Endothelial cell of umbilical vein (primary cell): ENCODE measurements at regions not wholly inside any gene's neighbourhood (a gene's known extent, or its start where the extent isn't known, plus 50 kb on each side); places are given as distances from the start of the nearest gene placed in this dataset.

Source experiments
- BruUV-seq: library from RNA; stranded (reverse); fragments of 400-500 nt; replicated peaks from 2 replicates; lab custom pipeline; 2021; lab: Mats Ljungman, UMichigan
- CTCF ChIA-PET: fragments of 300-600, 350-600 bp; sonication (Branson Sonifier 250); formaldehyde crosslinking; loops from one replicate; lab custom pipeline; 2021; ENCODE audit warnings: antibody characterized with exemption, inconsistent platforms; lab: Charles Lee
- POLR2A ChIA-PET: fragments of 300-600, 350-600 bp; sonication (Branson Sonifier 250); formaldehyde crosslinking; loops from one replicate; lab custom pipeline; 2021; ENCODE audit warnings: antibody characterized with exemption, inconsistent platforms; lab: Charles Lee
- DNase-seq: peaks from one replicate; pipeline ENCODE4 v3.0.0-alpha.2; 2011; ENCODE audit warnings: low read depth, low spot score
- FAIRE-seq: peaks from 2 replicates; lab custom pipeline; 2011; peaks lifted over from hg19 to GRCh38; lab: Jason Lieb, UNC
- H2AFZ ChIP-seq: 2 replicates; pipeline ENCODE4 v1.6.0; 2012; ENCODE audit warnings: low read depth, low read length, control low read depth, inconsistent platforms
- H3K27ac ChIP-seq: 2 replicates; pipeline ENCODE4 v1.5.1; 2011; ENCODE audit warnings: low read depth, mild to moderate bottlenecking, control low read depth, low read length, moderate library complexity; ENCODE audit not compliant: insufficient read depth
- H3K27me3 ChIP-seq, 2 experiments: 2 replicates each; pipeline versions ENCODE4 v1.6.0 to v1.6.1; 2011; ENCODE audit warnings: low read length in 2 of 2, mixed read lengths in 1 of 2; ENCODE audit not compliant: control insufficient read depth in 2 of 2, insufficient read depth in 2 of 2
- H3K36me3 ChIP-seq, 2 experiments: 2 replicates in 1 of 2; 3 replicates in 1 of 2; pipeline ENCODE4 v1.5.1; 2011; ENCODE audit warnings: low read length in 2 of 2, mild to moderate bottlenecking in 1 of 2, moderate library complexity in 1 of 2; ENCODE audit not compliant: control insufficient read depth in 2 of 2, insufficient read depth in 2 of 2; ENCODE audit errors: extremely low read depth in 1 of 2
- H3K4me1 ChIP-seq: 3 replicates; pipeline ENCODE4 v1.5.1; 2011; ENCODE audit warnings: mild to moderate bottlenecking, low read length; ENCODE audit not compliant: control insufficient read depth, insufficient read depth; ENCODE audit errors: extremely low read depth
- H3K4me2 ChIP-seq: 2 replicates; pipeline ENCODE4 v1.6.1; 2011; ENCODE audit warnings: low read length, control low read depth, mixed read lengths; ENCODE audit not compliant: insufficient read depth
- H3K4me3 ChIP-seq, 3 experiments: fragments of 200-600 bp in 1 of 3; sonication (generic), shearing (Covaris generic) in 1 of 3; replicated peaks in 1 of 3; 2 replicates each; pipeline ENCODE4 v1.5.1; 2011 to 2016; ENCODE audit warnings: control low read depth in 3 of 3, low read length in 3 of 3, mild to moderate bottlenecking in 2 of 3, inconsistent platforms in 1 of 3, low read depth in 1 of 3, moderate library complexity in 1 of 3; ENCODE audit not compliant: insufficient read depth in 1 of 3
- H3K79me2 ChIP-seq: 2 replicates; pipeline ENCODE4 v1.6.0; 2012; ENCODE audit warnings: low read length, inconsistent platforms; ENCODE audit not compliant: control insufficient read depth, insufficient read depth
- H3K9ac ChIP-seq: replicated peaks from 2 replicates; pipeline ENCODE3; 2011; ENCODE audit warnings: low read length, control low read depth; ENCODE audit not compliant: insufficient read depth; ENCODE audit errors: extremely low read depth
- H3K9me1 ChIP-seq: replicated peaks from 3 replicates; pipeline ENCODE4 v1.6.0; 2011; ENCODE audit warnings: mild to moderate bottlenecking, low read length; ENCODE audit not compliant: control insufficient read depth, insufficient read depth; ENCODE audit errors: extremely low read depth
- H3K9me3 ChIP-seq: replicated peaks from 2 replicates; pipeline ENCODE4 v1.5.1; 2012; ENCODE audit warnings: low read length, inconsistent platforms; ENCODE audit not compliant: control insufficient read depth, insufficient read depth
- H4K20me1 ChIP-seq: replicated peaks from 2 replicates; pipeline ENCODE3; 2011; ENCODE audit warnings: mild to moderate bottlenecking, low read length; ENCODE audit not compliant: control insufficient read depth, insufficient read depth; ENCODE audit errors: extremely low read depth
- CTCF ChIP-seq, 2 donors: IDR thresholded peaks; 1 replicate in 1 of 2; 2 replicates in 1 of 2; pipeline ENCODE4 v1.5.1; 2011; ENCODE audit warnings: low read length in 2 of 2, mild to moderate bottlenecking in 2 of 2, moderate library complexity in 2 of 2, control low read depth in 1 of 2, inconsistent platforms in 1 of 2, low read depth in 1 of 2; ENCODE audit not compliant: insufficient read depth in 1 of 2; ENCODE audit errors: extremely low read depth in 1 of 2
- EZH2 ChIP-seq: IDR thresholded peaks from 2 replicates; pipeline ENCODE4 v1.6.1; 2012; ENCODE audit warnings: borderline replicate concordance, low read depth, mild to moderate bottlenecking, moderate library complexity, low read length, inconsistent platforms; ENCODE audit not compliant: severe bottlenecking
- FOS ChIP-seq: IDR thresholded peaks from 2 replicates; pipeline ENCODE4 v1.6.1; 2011; ENCODE audit warnings: mild to moderate bottlenecking, low read length, moderate library complexity, borderline replicate concordance; ENCODE audit not compliant: insufficient read depth
- GATA2 ChIP-seq: IDR thresholded peaks from 2 replicates; pipeline ENCODE4 v1.7.0; 2011; ENCODE audit warnings: low read depth, mild to moderate bottlenecking, moderate library complexity, mixed read lengths, low read length; ENCODE audit not compliant: insufficient read length, insufficient read depth
- JUN ChIP-seq: IDR thresholded peaks from 2 replicates; pipeline ENCODE4 v1.6.1; 2011; ENCODE audit warnings: borderline replicate concordance, low read depth; ENCODE audit not compliant: insufficient read length, insufficient read depth
- MYC ChIP-seq: IDR thresholded peaks from one replicate; pipeline ENCODE4 v1.6.1; 2011; ENCODE audit warnings: mild to moderate bottlenecking, low read depth, low read length
- POLR2A ChIP-seq: IDR thresholded peaks from 2 replicates; pipeline ENCODE4 v1.6.1; 2012; ENCODE audit warnings: low read depth, mild to moderate bottlenecking, control low read depth, low read length
- POLR2AphosphoS5 ChIP-seq: IDR thresholded peaks from 2 replicates; pipeline ENCODE4 v1.6.1; 2012; ENCODE audit warnings: low read depth, mild to moderate bottlenecking, control low read depth, low read length, moderate library complexity; ENCODE audit not compliant: insufficient read depth
- dilution Hi-C: fragments of 300-500 bp; cut with MboI; formaldehyde crosslinking; loops from one replicate; pipeline ENCODE4 v1.15.0; 2019; ENCODE audit warnings: low sequenced_read_pairs; ENCODE audit not compliant: extremely low pct_ligation_motif_present
- intact Hi-C: fragments of 100-400 bp; cut with micrococcal nuclease; formaldehyde crosslinking; loops from one replicate; pipeline ENCODE4 v1.10.0; 2022
- TF ChIP-seq, protein P1 (sequence below): IDR thresholded peaks from 2 replicates; pipeline ENCODE4 v1.6.1; 2011; ENCODE audit not compliant: insufficient read depth, insufficient read length

DNA sequence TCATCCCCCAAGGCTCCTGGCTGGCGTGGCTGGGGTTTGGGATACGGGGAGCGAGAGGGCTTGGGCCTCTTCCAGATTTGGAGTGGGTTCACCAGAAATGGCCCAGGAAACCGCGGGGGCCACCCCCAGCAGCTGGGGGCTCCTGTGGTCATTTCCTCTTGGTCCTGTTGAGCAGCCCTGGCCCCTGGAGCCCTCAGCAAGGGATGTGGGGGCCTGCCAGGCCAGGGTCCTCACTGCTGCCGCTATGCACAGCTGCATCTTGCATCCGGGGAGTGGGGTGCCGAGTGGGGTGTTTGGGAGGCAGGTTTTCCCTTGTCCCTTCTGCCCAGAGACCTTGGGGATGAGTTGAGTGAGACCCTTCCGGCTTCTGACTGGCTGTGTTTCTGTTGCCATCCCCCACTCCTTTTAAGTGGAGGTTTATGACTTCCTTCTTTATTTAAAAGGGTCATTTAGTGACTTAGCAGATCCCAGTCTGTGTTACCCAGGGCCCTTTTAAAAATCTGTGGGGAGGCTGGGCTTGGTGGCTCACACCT lies 319.8 kb downstream of the SEC14L1 start:
- Histone ChIP-seq H3K36me3 (no peaks in the 10 kb centered on the region), H3K9me1 (no peaks in the 10 kb centered on the region), H3K4me3 (no peak overlapping the region), H3K4me2 (no peak overlapping the region), H3K4me1 (peaks cover 8% of the 10 kb centered on the region), H3K27ac (no peak overlapping the region), H3K27me3 (no peaks in the 10 kb centered on the region), H3K79me2 (peaks cover 14% of the 10 kb centered on the region), H3K9ac (no peak overlapping the region), H3K9me3 (no peaks in the 10 kb centered on the region), H2AFZ (no peak overlapping the region), H4K20me1 (no peaks in the 10 kb centered on the region)
- FAIRE-seq (no peak), DNase-seq (no peak)
- BruUV-seq = no TSS peak
- intact Hi-C loops = no loop called here
- CTCF ChIA-PET = interaction anchor here (1.0 to 1.6 kb wide), 4 partner anchors 9 to 60 kb away, joined by 3 to 4 read pairs (median 3); no protein-coding TSS in a partner anchor
- POLR2A ChIA-PET = no interaction called here
- dilution Hi-C loops = no loop called here
- TF ChIP-seq POLR2A = no peak

- Histone ChIP-seq H3K9me3 (no peaks in the 10 kb centered on the region), H3K4me2 (no peak overlapping the region), H3K27me3 (no peaks in the 10 kb centered on the region), H4K20me1 (no peaks in the 10 kb centered on the region), H3K4me3 (no peak overlapping the region), H3K79me2 (peaks cover 16% of the 10 kb centered on the region), H3K36me3 (no peaks in the 10 kb centered on the region), H3K9ac (no peak overlapping the region), H2AFZ (no peak overlapping the region), H3K9me1 (no peaks in the 10 kb centered on the region), H3K4me1 (peaks cover 15% of the 10 kb centered on the region), H3K27ac (no peak overlapping the region)
- dilution Hi-C loops = no loop called here
- POLR2A ChIA-PET = no interaction called here
- CTCF ChIA-PET = interaction anchor here (1.4 kb wide), 1 partner anchor 10 kb away, joined by 4 read pairs; no protein-coding TSS in a partner anchor
- no peak for FAIRE-seq
- intact Hi-C loops = no loop called here
- TF ChIP-seq POLR2AphosphoS5 (no peak), JUN (no peak), POLR2A (no peak), FOS (no peak), GATA2 (no peak), CTCF (IDR thresholded peaks at IDR 0.05; ENCODE audit: extremely low read depth in 1 of 2, insufficient read depth in 1 of 2, low read depth in 1 of 2, low read length in 2 of 2) (no peak), MYC (no peak), EZH2 (no peak)
- TF ChIP-seq, protein P1, sequence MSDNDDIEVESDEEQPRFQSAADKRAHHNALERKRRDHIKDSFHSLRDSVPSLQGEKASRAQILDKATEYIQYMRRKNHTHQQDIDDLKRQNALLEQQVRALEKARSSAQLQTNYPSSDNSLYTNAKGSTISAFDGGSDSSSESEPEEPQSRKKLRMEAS = no peak
- BruUV-seq = no TSS peak
- DNase-seq = no peak
Observed at GRCh38 chr17:77461277-77462057, 320.7 kb downstream of the SEC14L1 start.
